ENCODE measurements at regions not wholly inside any gene's neighbourhood (a gene's known extent, or its start where the extent isn't known, plus 50 kb on each side); places are given as distances from the start of the nearest gene placed in this dataset.

DNA sequence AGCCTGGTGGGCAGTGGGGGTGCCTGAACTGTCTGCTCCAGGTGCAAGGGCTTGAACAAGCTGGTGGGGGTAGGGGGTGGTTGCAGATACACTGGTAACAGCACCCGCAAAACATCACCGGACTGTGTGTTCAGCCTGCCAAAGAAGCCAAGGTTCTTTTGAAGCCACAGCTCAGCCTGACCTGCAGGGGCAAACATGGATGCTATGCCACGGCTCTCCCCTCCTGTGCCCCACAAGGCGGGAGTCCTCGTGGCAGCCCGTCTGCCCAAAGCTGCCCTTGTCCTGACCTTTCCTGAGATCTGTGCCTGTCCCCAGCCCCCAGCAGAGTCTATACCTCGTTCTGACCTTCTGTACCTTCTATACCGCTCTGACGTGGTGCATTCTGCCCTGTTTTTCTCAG is 285.7 kb downstream of the GLRX3 start:
- TF ChIP-seq CTCF (conservative IDR thresholded peaks at IDR 0.05; ENCODE audit: low read depth, low read length) (no peak), POLR2A (IDR thresholded peaks at IDR 0.05; ENCODE audit: low read depth, low read length) (no peak)
